ENCODE measurements at regions not wholly inside any gene's neighbourhood (a gene's known extent, or its start where the extent isn't known, plus 50 kb on each side); places are given as distances from the start of the nearest gene placed in this dataset.

GRCh38 chr20:60321601-60322000 is 363.4 kb downstream of the CDH26 start:
- no peak for DNase-seq (ENCODE audit: low read depth)
- no peak for TF ChIP-seq CTCF (IDR thresholded peaks at IDR 0.05; ENCODE audit: insufficient read depth, low read depth, low read length)
- H3K4me3 ChIP-seq (ENCODE audit: low read depth, low read length) = no peak overlapping the region

- no peak for TF ChIP-seq CTCF (IDR thresholded peaks at IDR 0.05; ENCODE audit: insufficient read depth, low read depth, low read length)
- DNase-seq (ENCODE audit: low read depth) = no peak
- no peak overlapping the region for H3K4me3 ChIP-seq (ENCODE audit: low read depth, low read length)
These were observed 368.6 kb downstream of the CDH26 start for GRCh38 chr20:60326821-60327220.

- TF ChIP-seq CTCF (IDR thresholded peaks at IDR 0.05; ENCODE audit: insufficient read depth, low read depth, low read length) = no peak
- DNase-seq (ENCODE audit: low read depth) = no peak
These were observed 369.9 kb downstream of the CDH26 start for GRCh38 chr20:60327971-60328660.

GRCh38 chr20:60330461-60330860 is 372.2 kb downstream of the CDH26 start:
- no peak overlapping the region for H3K4me3 ChIP-seq (ENCODE audit: low read depth, low read length)
- TF ChIP-seq CTCF (IDR thresholded peaks at IDR 0.05; ENCODE audit: insufficient read depth, low read depth, low read length) = no peak
- DNase-seq (ENCODE audit: low read depth) = no peak

More at GRCh38 chr20:60327971-60328660, 369.9 kb downstream of the CDH26 start:
- no peak overlapping the region for H3K4me3 ChIP-seq (ENCODE audit: low read depth, low read length)

- no peak overlapping the region for H3K4me3 ChIP-seq (ENCODE audit: low read depth, low read length)
- no peak for TF ChIP-seq CTCF (IDR thresholded peaks at IDR 0.05; ENCODE audit: insufficient read depth, low read depth, low read length)
- DNase-seq (ENCODE audit: low read depth) = no peak
These were observed 373.6 kb downstream of the CDH26 start for GRCh38 chr20:60331688-60332300.

- TF ChIP-seq CTCF (IDR thresholded peaks at IDR 0.05; ENCODE audit: insufficient read depth, low read depth, low read length) = no peak
- H3K4me3 ChIP-seq (ENCODE audit: low read depth, low read length) = no peak overlapping the region
- no peak for DNase-seq (ENCODE audit: low read depth)
These were observed 374.3 kb downstream of the CDH26 start for GRCh38 chr20:60332523-60332922.
